ENCODE measurements at regions not wholly inside any gene's neighbourhood (a gene's known extent, or its start where the extent isn't known, plus 50 kb on each side); places are given as distances from the start of the nearest gene placed in this dataset.

- Histone ChIP-seq H2AFZ (ENCODE audit: low read depth, low read length) (no peak overlapping the region), H4K20me1 (replicated peaks; ENCODE audit: control insufficient read depth, insufficient read depth, low read length) (no peaks in the 10 kb centered on the region), H3K27me3 (ENCODE audit: control insufficient read depth in 2 of 2, insufficient read depth in 2 of 2, low read length in 2 of 2) (peaks cover 2 to 5% of the 10 kb centered on the region in 2 experiments; a peak in 3 of 5 replicates), H3K9ac (ENCODE audit: insufficient read depth in 1 of 2, low read depth in 2 of 2, low read length in 2 of 2) (no peak overlapping the region), H3K9me1 (ENCODE audit: control insufficient read depth, insufficient read depth, low read length) (no peaks in the 10 kb centered on the region), H3K4me3 (no peak overlapping the region), H3K4me1 (replicated peaks in 1 of 2; ENCODE audit: control insufficient read depth in 2 of 2, insufficient read depth in 2 of 2, low read length in 2 of 2) (no peaks in the 10 kb centered on the region), H3K9me3 (replicated peaks; ENCODE audit: control insufficient read depth, insufficient read depth, low read depth, low read length) (no peaks in the 10 kb centered on the region), H3K4me2 (ENCODE audit: insufficient read depth, low read length) (no peak overlapping the region), H3K79me2 (ENCODE audit: control insufficient read depth, insufficient read depth, low read length) (no peaks in the 10 kb centered on the region), H3K27ac (ENCODE audit: extremely low read depth, low read depth, low read length) (no peak overlapping the region), H3K36me3 (ENCODE audit: control insufficient read depth, insufficient read depth, low read length) (no peaks in the 10 kb centered on the region)
- no peak for TF ChIP-seq NUFIP1 (IDR thresholded peaks at IDR 0.05; ENCODE audit: partially characterized antibody)
- no peak for TF ChIP-seq ZNF57 (CRISPR knock-in tag; IDR thresholded peaks at IDR 0.05)
- no peak for TF ChIP-seq E2F5 (CRISPR knock-in tag; IDR thresholded peaks at IDR 0.05)
- no peak for TF ChIP-seq HCFC1 (IDR thresholded peaks at IDR 0.05; ENCODE audit: low read depth, low read length)
- TF ChIP-seq CREB3 (tag; conservative IDR thresholded peaks at IDR 0.05; ENCODE audit: low read depth): no peak
- no peak for TF ChIP-seq ZNF766 (CRISPR knock-in tag; conservative IDR thresholded peaks at IDR 0.05)
- TF ChIP-seq PCBP1 (IDR thresholded peaks at IDR 0.05; ENCODE audit: low read depth, low read length, poor library complexity, severe bottlenecking): no peak
- TF ChIP-seq SMAD2 (IDR thresholded peaks at IDR 0.05; ENCODE audit: low read depth, low read length): no peak
- no peak for TF ChIP-seq NR1H2 (CRISPR knock-in tag; IDR thresholded peaks at IDR 0.05)
- no peak for TF ChIP-seq ZC3H4 (CRISPR knock-in tag; IDR thresholded peaks at IDR 0.05; ENCODE audit: borderline replicate concordance)
- TF ChIP-seq ZNF707 (CRISPR knock-in tag; conservative IDR thresholded peaks at IDR 0.05): no peak
- no peak for TF ChIP-seq MAX (CRISPR knock-in tag; IDR thresholded peaks at IDR 0.05)
- TF ChIP-seq PRDM10 (IDR thresholded peaks at IDR 0.05; ENCODE audit: partially characterized antibody): no peak
- no peak for TF ChIP-seq TAL1 (IDR thresholded peaks at IDR 0.05)
- no TSS peak for BruUV-seq (replicated peaks)
- no peak for FAIRE-seq
- POLR2A ChIA-PET: no interaction called here
- in situ Hi-C loops (cut with MboI) (no loop called here), intact Hi-C loops (cut with micrococcal nuclease) (no loop called here)
- no peak for ATAC-seq
- CTCF ChIA-PET (ENCODE audit: low intra/inter-chr PET ratio): no interaction called here
- DNase-seq (ENCODE audit: extremely low read depth in 1 of 4, low spot score in 3 of 4): no peak
- WGBS (ENCODE audit: insufficient coverage, low coverage, missing lambda C conversion rate): 1% methylated on average over 11 of the region's 11 CpGs
Observed at GRCh38 chr12:114759635-114760034, 75.7 kb upstream of the TBX3 start.

Measured in K562 (cell line).